H1 (cell line): ENCODE measurements at regions not wholly inside any gene's neighbourhood (a gene's known extent, or its start where the extent isn't known, plus 50 kb on each side); places are given as distances from the start of the nearest gene placed in this dataset.

Source experiments
- CBX5 ChIP-seq: fragments of 300-800, 300-1000 bp; sonication (generic); IDR thresholded peaks from 2 replicates; pipeline ENCODE4 v1.7.1; 2016; ENCODE audit warnings: antibody characterized with exemption, low read length, low read depth
- CHD1 ChIP-seq: IDR thresholded peaks from 2 replicates; pipeline ENCODE4 v1.6.1; 2012; ENCODE audit warnings: low read depth, low read length, improper control_type of control experiment
- CTBP2 ChIP-seq: IDR thresholded peaks from 2 replicates; pipeline ENCODE4 v1.7.0; 2011; ENCODE audit warnings: borderline replicate concordance, mild to moderate bottlenecking, moderate library complexity, mixed read lengths, low read length; ENCODE audit not compliant: insufficient read depth, insufficient read length
- GABPA ChIP-seq: IDR thresholded peaks from 2 replicates; pipeline ENCODE4 v1.6.1; 2011; ENCODE audit warnings: mild to moderate bottlenecking, low read length, moderate library complexity, borderline replicate concordance; ENCODE audit not compliant: insufficient read depth
- HDAC6 ChIP-seq: IDR thresholded peaks from one replicate; pipeline ENCODE4 v1.7.1; 2012; ENCODE audit warnings: low read depth, mild to moderate bottlenecking, inconsistent platforms, low read length, moderate library complexity
- NRF1 ChIP-seq: IDR thresholded peaks from 2 replicates; pipeline ENCODE4 v1.6.1; 2011; ENCODE audit warnings: mild to moderate bottlenecking, low read depth, low read length, improper control_type of control experiment
- SAP30 ChIP-seq: fragments of 300-600 bp; sonication (generic); IDR thresholded peaks from 2 replicates; pipeline ENCODE4 v1.7.1; 2012; ENCODE audit warnings: low read length, moderate library complexity, mild to moderate bottlenecking, inconsistent platforms; ENCODE audit not compliant: insufficient read depth, insufficient replicate concordance
- SIN3A ChIP-seq, 2 experiments: IDR thresholded peaks in 1 of 2; conservative IDR thresholded peaks in 1 of 2; 2 replicates each; pipeline ENCODE4 v1.6.1; 2011 to 2012; ENCODE audit warnings: low read length in 2 of 2, improper control_type of control experiment in 1 of 2, low read depth in 1 of 2, mild to moderate bottlenecking in 1 of 2
- TF ChIP-seq, protein P1 (sequence below): IDR thresholded peaks from 2 replicates; pipeline ENCODE4 v1.6.1; 2011; ENCODE audit warnings: low read length, improper control_type of control experiment

DNA sequence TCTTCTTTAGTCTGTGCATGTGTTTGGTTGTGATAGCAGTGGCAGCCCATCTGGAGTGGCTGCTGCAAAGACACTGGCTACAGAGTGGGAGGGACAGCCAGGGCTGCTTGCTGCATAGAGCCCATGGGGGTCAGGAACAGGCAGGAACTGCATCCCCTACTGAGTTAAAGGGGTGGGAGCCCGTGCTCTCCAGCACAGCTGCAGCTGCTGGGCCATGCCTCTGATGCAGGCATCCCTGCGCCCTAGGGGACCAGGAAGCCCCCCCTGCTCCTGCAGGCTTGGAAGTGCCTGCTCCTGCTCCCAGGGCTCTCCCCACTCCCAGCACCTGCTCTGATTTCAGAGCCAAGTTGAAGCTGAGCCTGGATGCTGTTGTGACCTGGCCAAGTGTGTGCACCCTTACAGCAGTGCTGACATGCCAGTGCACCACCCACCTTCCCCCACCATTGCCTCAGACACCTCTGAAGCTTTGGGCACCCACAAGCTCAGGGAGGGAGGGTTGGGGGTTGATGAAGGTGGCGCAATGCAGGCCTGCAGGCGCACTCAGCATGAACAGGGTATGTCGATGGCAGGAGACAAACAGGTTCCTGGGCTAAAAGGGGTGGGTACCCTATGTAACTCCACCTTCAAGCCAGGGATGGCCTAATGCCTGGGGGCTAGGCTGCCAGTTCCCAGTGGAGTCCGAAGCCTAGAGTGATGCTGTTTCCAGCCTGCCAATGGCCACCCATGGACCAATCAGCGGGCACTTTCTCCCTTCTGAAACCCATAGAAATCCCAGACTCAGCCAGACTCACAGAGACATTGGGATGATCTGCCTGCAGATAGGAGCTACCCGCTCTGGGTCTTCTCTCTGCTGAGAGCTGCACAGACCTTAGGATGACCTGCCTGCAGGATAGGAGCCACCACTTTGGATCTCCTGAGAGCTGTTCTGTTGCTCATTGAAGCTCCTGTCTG is 919.9 kb upstream of the MIR17HG start (continued):
- TF ChIP-seq, protein P1, sequence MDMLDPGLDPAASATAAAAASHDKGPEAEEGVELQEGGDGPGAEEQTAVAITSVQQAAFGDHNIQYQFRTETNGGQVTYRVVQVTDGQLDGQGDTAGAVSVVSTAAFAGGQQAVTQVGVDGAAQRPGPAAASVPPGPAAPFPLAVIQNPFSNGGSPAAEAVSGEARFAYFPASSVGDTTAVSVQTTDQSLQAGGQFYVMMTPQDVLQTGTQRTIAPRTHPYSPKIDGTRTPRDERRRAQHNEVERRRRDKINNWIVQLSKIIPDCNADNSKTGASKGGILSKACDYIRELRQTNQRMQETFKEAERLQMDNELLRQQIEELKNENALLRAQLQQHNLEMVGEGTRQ, result no peak
- TF ChIP-seq SAP30 (no peak), HDAC6 (no peak), CHD1 (no peak), GABPA (no peak), CBX5 (no peak), SIN3A (conservative IDR thresholded peaks at IDR 0.05 in 1 of 2, IDR thresholded peaks at IDR 0.05 in 1 of 2; ENCODE audit: low read depth in 1 of 2, low read length in 2 of 2) (no peak), CTBP2 (no peak), NRF1 (no peak)
